ENCODE measurements at regions not wholly inside any gene's neighbourhood (a gene's known extent, or its start where the extent isn't known, plus 50 kb on each side); places are given as distances from the start of the nearest gene placed in this dataset.

- H3K4me3 ChIP-seq (ENCODE audit: low read depth, low read length), result no peak overlapping the region
- TF ChIP-seq MAX (IDR thresholded peaks at IDR 0.05; ENCODE audit: low read depth, low read length) (no peak), POLR2A (IDR thresholded peaks at IDR 0.05; ENCODE audit: extremely low read depth, insufficient read length) (no peak), CTCF (IDR thresholded peaks at IDR 0.05; ENCODE audit: low read depth, low read length) (no peak), MYC (IDR thresholded peaks at IDR 0.05; ENCODE audit: low read depth, low read length) (no peak)
- no peak for DNase-seq (ENCODE audit: low read depth)
Observed at GRCh38 chr21:38742580-38743260, 63.0 kb upstream of the ETS2 start.

- no peak for DNase-seq (ENCODE audit: low read depth)
- no peak overlapping the region for H3K4me3 ChIP-seq (ENCODE audit: low read depth, low read length)
Observed at GRCh38 chr21:38743772-38744529, 61.8 kb upstream of the ETS2 start.

GRCh38 chr21:38744861-38745260, 60.9 kb upstream of the ETS2 start:
- no peak overlapping the region for H3K4me3 ChIP-seq (ENCODE audit: low read depth, low read length)
- TF ChIP-seq CTCF (IDR thresholded peaks at IDR 0.05; ENCODE audit: low read depth, low read length) (no peak), MYC (IDR thresholded peaks at IDR 0.05; ENCODE audit: low read depth, low read length) (no peak), POLR2A (IDR thresholded peaks at IDR 0.05; ENCODE audit: extremely low read depth, insufficient read length) (no peak), MAX (IDR thresholded peaks at IDR 0.05; ENCODE audit: low read depth, low read length) (no peak)
- DNase-seq (ENCODE audit: low read depth), result no peak

More at GRCh38 chr21:38743772-38744529, 61.8 kb upstream of the ETS2 start:
- TF ChIP-seq MAX (IDR thresholded peaks at IDR 0.05; ENCODE audit: low read depth, low read length) (no peak), CTCF (IDR thresholded peaks at IDR 0.05; ENCODE audit: low read depth, low read length) (no peak), MYC (IDR thresholded peaks at IDR 0.05; ENCODE audit: low read depth, low read length) (no peak), POLR2A (IDR thresholded peaks at IDR 0.05; ENCODE audit: extremely low read depth, insufficient read length) (no peak)

- H3K4me3 ChIP-seq (ENCODE audit: low read depth, low read length), result no peak overlapping the region
- TF ChIP-seq CTCF (IDR thresholded peaks at IDR 0.05; ENCODE audit: low read depth, low read length), result no peak
- TF ChIP-seq POLR2A (IDR thresholded peaks at IDR 0.05; ENCODE audit: extremely low read depth, insufficient read length), result no peak
- no peak for TF ChIP-seq MYC (IDR thresholded peaks at IDR 0.05; ENCODE audit: low read depth, low read length)
- no peak for TF ChIP-seq MAX (IDR thresholded peaks at IDR 0.05; ENCODE audit: low read depth, low read length)
- no peak for DNase-seq (ENCODE audit: low read depth)
Observed at GRCh38 chr21:38747810-38748209, 57.9 kb upstream of the ETS2 start.

GRCh38 chr21:38751379-38752050, 54.2 kb upstream of the ETS2 start:
- H3K4me3 ChIP-seq (ENCODE audit: low read depth, low read length), result no peak overlapping the region
- TF ChIP-seq CTCF (IDR thresholded peaks at IDR 0.05; ENCODE audit: low read depth, low read length) (no peak), MYC (IDR thresholded peaks at IDR 0.05; ENCODE audit: low read depth, low read length) (peak; percentile 46; the same call in 1 of the 2 replicates)
- DNase-seq (ENCODE audit: low read depth), result peak; percentile 92
